Activated CD8-positive, alpha-beta T cell treated with anti-CD3 and anti-CD28 coated beads for 36 hours (primary cell): ENCODE measurements at regions not wholly inside any gene's neighbourhood (a gene's known extent, or its start where the extent isn't known, plus 50 kb on each side); places are given as distances from the start of the nearest gene placed in this dataset.

ENCODE experiments used
- ATAC-seq: fragments of 200-7000 bp; cut with Tn5 transposase; one replicate; pipeline ENCODE4 v1.10.0; 2021; ENCODE audit warnings: mild to moderate bottlenecking, moderate library complexity
- CTCF ChIA-PET: fragments of 350-600 bp; sonication (Branson Sonifier 250); formaldehyde crosslinking; loops from one replicate; lab custom pipeline; 2021; ENCODE audit warnings: antibody characterized with exemption; lab: Charles Lee
- POLR2A ChIA-PET: fragments of 350-600 bp; sonication (Branson Sonifier 250); formaldehyde crosslinking; loops from one replicate; lab custom pipeline; 2021; ENCODE audit warnings: antibody characterized with exemption; lab: Charles Lee
- DNase-seq: peaks from one replicate; pipeline ENCODE4 v3.0.0-alpha.2; 2020
- H3K27ac Mint-ChIP-seq: one replicate; pipeline ENCODE4 v1.8.0; 2021; ENCODE audit warnings: mild to moderate bottlenecking, mixed read lengths
- H3K27me3 Mint-ChIP-seq: one replicate; pipeline ENCODE4 v1.8.0; 2021; ENCODE audit warnings: mixed read lengths
- H3K36me3 Mint-ChIP-seq: one replicate; pipeline ENCODE4 v1.8.0; 2021; ENCODE audit warnings: low read depth, mixed read lengths
- H3K4me1 Mint-ChIP-seq: one replicate; pipeline ENCODE4 v1.8.0; 2021; ENCODE audit warnings: low read depth, mixed read lengths
- H3K4me3 Mint-ChIP-seq: one replicate; pipeline ENCODE4 v1.8.0; 2021; ENCODE audit warnings: mild to moderate bottlenecking, moderate library complexity, mixed read lengths
- H3K9me3 Mint-ChIP-seq: one replicate; pipeline ENCODE4 v1.8.0; 2021; ENCODE audit warnings: mixed read lengths
- intact Hi-C: fragments of 100-400 bp; cut with micrococcal nuclease; formaldehyde crosslinking; loops from one replicate; pipeline ENCODE4 v1.10.0; 2022
- TF ChIP-seq, protein P1 (sequence below): fragments of 200-600 bp; IDR thresholded peaks from one replicate; pipeline ENCODE4 v1.8.0; 2022; ENCODE audit warnings: antibody characterized with exemption, mild to moderate bottlenecking

DNA sequence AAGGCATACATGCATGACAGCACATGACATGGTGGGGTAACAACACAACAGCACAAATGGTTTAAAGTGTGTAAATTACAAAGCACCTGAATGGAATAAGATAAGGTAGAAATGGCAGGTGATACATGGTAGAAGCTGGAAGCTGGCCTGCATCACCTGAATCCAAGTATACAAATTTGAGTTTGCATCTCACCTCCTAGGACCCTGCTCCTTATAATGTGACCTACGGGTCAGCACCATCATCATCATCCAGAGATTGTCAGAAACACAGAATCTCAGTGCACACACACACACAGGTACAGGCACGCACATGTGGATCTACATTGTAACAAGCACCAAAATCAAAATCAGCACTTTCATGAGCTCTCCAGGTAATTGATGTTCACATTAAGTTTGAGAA, 1048.2 kb upstream of the AUTS2 start:
- ChIA-PET CTCF (no interaction called here), POLR2A (no interaction called here)
- no peak for ATAC-seq
- Mint-ChIP-seq H3K4me1 (no peaks in the 10 kb centered on the region), H3K27ac (no peak overlapping the region), H3K9me3 (peaks cover 1% of the 10 kb centered on the region), H3K4me3 (no peak overlapping the region), H3K36me3 (no peaks in the 10 kb centered on the region), H3K27me3 (no peaks in the 10 kb centered on the region)
- no peak for DNase-seq
- TF ChIP-seq, protein P1, sequence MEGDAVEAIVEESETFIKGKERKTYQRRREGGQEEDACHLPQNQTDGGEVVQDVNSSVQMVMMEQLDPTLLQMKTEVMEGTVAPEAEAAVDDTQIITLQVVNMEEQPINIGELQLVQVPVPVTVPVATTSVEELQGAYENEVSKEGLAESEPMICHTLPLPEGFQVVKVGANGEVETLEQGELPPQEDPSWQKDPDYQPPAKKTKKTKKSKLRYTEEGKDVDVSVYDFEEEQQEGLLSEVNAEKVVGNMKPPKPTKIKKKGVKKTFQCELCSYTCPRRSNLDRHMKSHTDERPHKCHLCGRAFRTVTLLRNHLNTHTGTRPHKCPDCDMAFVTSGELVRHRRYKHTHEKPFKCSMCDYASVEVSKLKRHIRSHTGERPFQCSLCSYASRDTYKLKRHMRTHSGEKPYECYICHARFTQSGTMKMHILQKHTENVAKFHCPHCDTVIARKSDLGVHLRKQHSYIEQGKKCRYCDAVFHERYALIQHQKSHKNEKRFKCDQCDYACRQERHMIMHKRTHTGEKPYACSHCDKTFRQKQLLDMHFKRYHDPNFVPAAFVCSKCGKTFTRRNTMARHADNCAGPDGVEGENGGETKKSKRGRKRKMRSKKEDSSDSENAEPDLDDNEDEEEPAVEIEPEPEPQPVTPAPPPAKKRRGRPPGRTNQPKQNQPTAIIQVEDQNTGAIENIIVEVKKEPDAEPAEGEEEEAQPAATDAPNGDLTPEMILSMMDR, result no peak
- intact Hi-C loops, result no loop called here

DNA sequence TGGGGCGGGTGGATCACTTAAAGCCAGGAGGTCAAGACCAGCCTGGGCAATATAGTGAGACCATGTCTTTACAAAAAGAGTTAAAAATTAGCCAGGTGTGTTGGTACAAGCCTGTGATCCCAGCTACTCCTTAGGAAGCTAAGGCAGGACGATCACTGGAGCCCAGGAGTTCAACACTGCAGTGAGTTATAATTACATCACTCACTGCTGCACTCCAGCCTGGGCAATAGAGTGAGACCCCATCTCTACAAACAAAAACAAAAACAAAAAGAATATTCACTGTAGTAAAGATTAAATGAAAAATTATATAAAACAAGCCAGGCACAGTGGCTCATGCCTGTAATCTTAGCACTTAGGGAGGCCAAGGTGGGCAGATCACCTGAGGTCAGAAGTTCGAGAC, 1047.6 kb upstream of the AUTS2 start:
- Mint-ChIP-seq H3K27me3 (no peaks in the 10 kb centered on the region), H3K27ac (no peak overlapping the region), H3K4me1 (no peaks in the 10 kb centered on the region), H3K36me3 (no peaks in the 10 kb centered on the region), H3K9me3 (peaks cover 1% of the 10 kb centered on the region), H3K4me3 (no peak overlapping the region)
- CTCF ChIA-PET, result no interaction called here
- DNase-seq (no peak), ATAC-seq (no peak)
- TF ChIP-seq, protein P1, result no peak
- intact Hi-C loops, result no loop called here
- POLR2A ChIA-PET, result no interaction called here

DNA sequence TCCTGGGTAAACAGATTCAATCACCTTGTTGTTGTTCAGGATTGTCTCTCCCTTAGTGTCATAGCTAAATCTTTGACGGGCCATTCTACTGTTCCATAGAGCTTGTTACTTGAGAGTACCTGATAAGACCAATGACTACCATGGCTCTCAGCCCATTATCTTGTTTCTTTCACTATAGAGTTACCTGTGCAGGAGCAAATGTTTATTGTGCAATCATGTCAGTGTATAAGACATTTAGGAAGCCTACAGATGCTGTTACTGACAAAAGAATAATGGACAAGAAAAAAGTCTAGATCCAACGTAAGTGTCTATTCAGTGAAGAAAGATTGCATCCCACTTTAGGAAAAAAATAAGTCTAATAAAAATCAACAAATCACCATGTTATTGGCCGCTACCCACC, 1041.7 kb upstream of the AUTS2 start:
- intact Hi-C loops, result no loop called here
- no peak overlapping the region for H3K4me3 Mint-ChIP-seq
- ATAC-seq (no peak), DNase-seq (no peak)
- no peaks in the 10 kb centered on the region for H3K4me1 Mint-ChIP-seq
- TF ChIP-seq, protein P1, result no peak
- ChIA-PET POLR2A (no interaction called here), CTCF (no interaction called here)
- H3K27me3 Mint-ChIP-seq, result no peaks in the 10 kb centered on the region
- peaks cover 2% of the 10 kb centered on the region for H3K9me3 Mint-ChIP-seq
- H3K27ac Mint-ChIP-seq, result no peak overlapping the region
- H3K36me3 Mint-ChIP-seq, result no peaks in the 10 kb centered on the region

DNA sequence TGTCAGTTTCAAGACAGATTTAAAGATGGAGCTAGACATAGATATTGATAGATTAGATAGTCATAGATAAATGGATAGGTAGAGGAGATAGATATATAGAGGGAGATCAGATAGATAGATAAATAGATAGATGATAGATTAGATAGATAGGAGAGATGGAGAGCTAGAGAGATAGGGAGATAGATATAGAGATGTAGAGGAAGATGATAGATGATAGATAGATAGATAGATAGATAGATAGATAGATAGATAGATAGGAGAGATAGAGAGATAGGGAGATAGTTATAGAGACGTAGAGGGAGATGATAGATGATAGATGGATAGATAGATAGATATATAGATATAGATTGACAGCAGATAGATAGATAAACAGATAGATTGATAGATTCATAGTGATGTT, 1038.8 kb upstream of the AUTS2 start:
- POLR2A ChIA-PET, result no interaction called here
- no peaks in the 10 kb centered on the region for H3K4me1 Mint-ChIP-seq
- H3K27ac Mint-ChIP-seq, result no peak overlapping the region
- intact Hi-C loops, result no loop called here
- ATAC-seq (no peak), DNase-seq (no peak)
- peaks cover 2% of the 10 kb centered on the region for H3K9me3 Mint-ChIP-seq
- H3K36me3 Mint-ChIP-seq, result no peaks in the 10 kb centered on the region
- no peak overlapping the region for H3K4me3 Mint-ChIP-seq
- H3K27me3 Mint-ChIP-seq, result no peaks in the 10 kb centered on the region
- TF ChIP-seq, protein P1, result no peak
- CTCF ChIA-PET, result no interaction called here

DNA sequence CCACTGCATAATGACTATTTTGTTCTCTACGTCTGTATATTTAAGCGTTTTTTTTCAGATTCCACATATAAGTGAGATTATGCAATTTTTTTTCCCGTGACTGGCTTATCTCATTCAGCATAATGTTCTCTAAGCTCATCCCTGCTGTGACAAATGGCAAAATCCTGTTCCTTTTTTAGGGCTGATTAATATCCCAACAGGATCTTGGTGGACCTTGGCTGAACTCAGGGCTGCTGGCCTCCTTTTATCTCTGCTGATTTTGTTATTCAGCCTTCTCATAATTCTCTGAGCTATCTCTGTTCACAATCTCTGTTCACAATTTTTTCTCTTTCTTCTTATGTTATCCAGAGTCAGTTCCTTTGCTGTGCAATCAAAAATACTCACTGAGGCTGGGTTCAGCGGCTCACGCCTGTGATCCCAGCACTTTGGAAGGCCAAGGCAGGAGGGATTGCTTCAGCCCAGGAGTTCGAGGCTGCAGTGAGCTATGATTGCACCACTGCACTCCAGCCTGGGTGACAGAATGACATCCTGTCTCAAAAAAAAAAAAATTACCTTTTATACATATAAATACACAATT, 1035.9 kb upstream of the AUTS2 start:
- Mint-ChIP-seq H3K27ac (no peak overlapping the region), H3K4me1 (no peaks in the 10 kb centered on the region), H3K9me3 (peaks cover 2% of the 10 kb centered on the region), H3K4me3 (no peak overlapping the region), H3K27me3 (no peaks in the 10 kb centered on the region), H3K36me3 (no peaks in the 10 kb centered on the region)
- intact Hi-C loops, result no loop called here
- CTCF ChIA-PET, result no interaction called here
- TF ChIP-seq, protein P1, result no peak
- POLR2A ChIA-PET, result no interaction called here
- ATAC-seq (no peak), DNase-seq (no peak)
